WTC11 (cell line): ENCODE measurements at regions not wholly inside any gene's neighbourhood (a gene's known extent, or its start where the extent isn't known, plus 50 kb on each side); places are given as distances from the start of the nearest gene placed in this dataset.

ENCODE experiments used
- ATAC-seq: fragments of 200-7000 bp; cut with Tn5 transposase; 2 replicates; pipeline ENCODE4 v1.10.0; 2021; ENCODE audit warnings: mild to moderate bottlenecking, moderate library complexity
- CTCF ChIA-PET: fragments of 300-600 bp; sonication (Branson Sonifier 250); formaldehyde crosslinking; loops from one replicate; lab custom pipeline; 2021; ENCODE audit warnings: antibody characterized with exemption; lab: Charles Lee
- POLR2A ChIA-PET: fragments of 350-600 bp; sonication (Branson Sonifier 250); formaldehyde crosslinking; loops from one replicate; lab custom pipeline; 2021; ENCODE audit warnings: antibody characterized with exemption; lab: Charles Lee
- DNase-seq: peaks from one replicate; pipeline ENCODE4 v3.0.0; 2021; ENCODE audit warnings: low spot score
- H3K27ac Mint-ChIP-seq: 2 replicates; pipeline ENCODE4 v1.8.0; 2021; ENCODE audit warnings: mixed read lengths
- H3K27me3 Mint-ChIP-seq: 2 replicates; pipeline ENCODE4 v1.8.0; 2021; ENCODE audit warnings: low read depth, mild to moderate bottlenecking, moderate library complexity, mixed read lengths
- H3K36me3 Mint-ChIP-seq: 2 replicates; pipeline ENCODE4 v1.8.0; 2021; ENCODE audit warnings: mixed read lengths
- H3K4me1 Mint-ChIP-seq: 2 replicates; pipeline ENCODE4 v1.8.0; 2022; ENCODE audit warnings: mixed read lengths
- H3K4me3 Mint-ChIP-seq: 2 replicates; pipeline ENCODE4 v1.8.0; 2021; ENCODE audit warnings: mild to moderate bottlenecking, moderate library complexity, mixed read lengths
- H3K9me3 Mint-ChIP-seq: 2 replicates; pipeline ENCODE4 v1.8.0; 2021; ENCODE audit warnings: mixed read lengths
- ATF2 ChIP-seq: sonication (generic); formaldehyde crosslinking; IDR thresholded peaks from 2 replicates; pipeline ENCODE4 v1.8.1; 2022; ENCODE audit warnings: low read depth, missing genetic modification reagents, borderline replicate concordance
- CDX4 ChIP-seq: fragments of 250-450 bp; sonication (Bioruptor Pico); IDR thresholded peaks from 2 replicates; pipeline ENCODE4 v1.9.0; 2021; ENCODE audit warnings: moderate library complexity, mild to moderate bottlenecking, inconsistent platforms, borderline replicate concordance
- CTCF ChIP-seq: fragments of 200-600 bp; IDR thresholded peaks from 2 replicates; pipeline ENCODE4 v1.8.0; 2022; ENCODE audit warnings: antibody characterized with exemption
- E2F4 ChIP-seq: sonication (generic); formaldehyde crosslinking; IDR thresholded peaks from 2 replicates; pipeline ENCODE4 v1.8.1; 2022; ENCODE audit warnings: low read depth, mild to moderate bottlenecking, moderate library complexity, missing genetic modification reagents, borderline replicate concordance
- EMX1 ChIP-seq: fragments of 250-450 bp; sonication (Bioruptor Pico); IDR thresholded peaks from 2 replicates; pipeline ENCODE4 v1.8.0; 2021; ENCODE audit warnings: mild to moderate bottlenecking
- FOXP4 ChIP-seq: sonication (generic); formaldehyde crosslinking; IDR thresholded peaks from 2 replicates; pipeline ENCODE4 v1.8.0; 2022; ENCODE audit warnings: mild to moderate bottlenecking, missing genetic modification reagents
- HMGXB4 ChIP-seq: sonication (generic); formaldehyde crosslinking; IDR thresholded peaks from 2 replicates; pipeline ENCODE4 v1.8.1; 2023; ENCODE audit warnings: mild to moderate bottlenecking, moderate library complexity, missing genetic modification reagents
- KAT7 ChIP-seq: sonication (generic); formaldehyde crosslinking; IDR thresholded peaks from 2 replicates; pipeline ENCODE4 v1.8.1; 2023; ENCODE audit warnings: missing genetic modification reagents, mild to moderate bottlenecking, borderline replicate concordance
- NR1H2 ChIP-seq: sonication (generic); formaldehyde crosslinking; IDR thresholded peaks from 2 replicates; pipeline ENCODE4 v1.9.0; 2021; ENCODE audit warnings: mild to moderate bottlenecking, moderate library complexity, missing genetic modification reagents
- PRRX2 ChIP-seq: fragments of 250-450 bp; sonication (Bioruptor Pico); IDR thresholded peaks from 2 replicates; pipeline ENCODE4 v1.8.0; 2021; ENCODE audit warnings: mild to moderate bottlenecking
- RORB ChIP-seq: fragments of 250-450 bp; sonication (Bioruptor Pico); IDR thresholded peaks from 2 replicates; pipeline ENCODE4 v1.9.0; 2021; ENCODE audit warnings: mild to moderate bottlenecking
- SMAD4 ChIP-seq: sonication (generic); formaldehyde crosslinking; IDR thresholded peaks from 2 replicates; pipeline ENCODE4 v1.8.0; 2022; ENCODE audit warnings: mild to moderate bottlenecking, missing genetic modification reagents
- SP1 ChIP-seq: sonication (generic); formaldehyde crosslinking; conservative IDR thresholded peaks from 2 replicates; pipeline ENCODE4 v1.8.1; 2022; ENCODE audit warnings: missing genetic modification reagents
- TCF7 ChIP-seq: sonication (generic); formaldehyde crosslinking; IDR thresholded peaks from 2 replicates; pipeline ENCODE4 v1.8.0; 2022; ENCODE audit warnings: mild to moderate bottlenecking, low read depth, missing genetic modification reagents, moderate library complexity
- ZNF219 ChIP-seq: sonication (generic); formaldehyde crosslinking; IDR thresholded peaks from 2 replicates; pipeline ENCODE4 v1.8.0; 2023; ENCODE audit warnings: missing genetic modification reagents, mild to moderate bottlenecking, borderline replicate concordance
- ZNF317 ChIP-seq: sonication (generic); formaldehyde crosslinking; IDR thresholded peaks from 2 replicates; pipeline ENCODE4 v1.8.1; 2023; ENCODE audit warnings: low read depth, mild to moderate bottlenecking, moderate library complexity, missing genetic modification reagents, borderline replicate concordance
- ZNF416 ChIP-seq: fragments of 250-450 bp; sonication (Bioruptor Pico); IDR thresholded peaks from 2 replicates; pipeline ENCODE4 v1.9.0; 2021; ENCODE audit warnings: mild to moderate bottlenecking, inconsistent platforms

- TF ChIP-seq HMGXB4 (CRISPR knock-in tag) (no peak), CTCF (no peak), SMAD4 (CRISPR knock-in tag) (no peak), TCF7 (no peak), SP1 (CRISPR knock-in tag) (no peak), ZNF416 (no peak), FOXP4 (CRISPR knock-in tag) (no peak), ZNF219 (CRISPR knock-in tag) (no peak)
- TF ChIP-seq, all 79 proteins: peak for 0
Measured at GRCh38 chr1:22339237-22339636, 112.4 kb upstream of the ZBTB40 start (continued).

GRCh38 chr1:22340066-22340465 lies 111.6 kb upstream of the ZBTB40 start:
- CTCF ChIA-PET: no interaction called here
- ATAC-seq: no peak
- Mint-ChIP-seq H3K27me3 (peaks cover 4% of the 10 kb centered on the region; the same call in 1 of the 2 replicates), H3K36me3 (no peaks in the 10 kb centered on the region), H3K27ac (no peak overlapping the region)
- POLR2A ChIA-PET: no interaction called here
- DNase-seq: no peak
- TF ChIP-seq CDX4 (CRISPR knock-in tag) (no peak), RORB (CRISPR knock-in tag) (no peak)
- TF ChIP-seq, all 79 proteins: peak for 0
- Mint-ChIP-seq H3K9me3 (no peaks in the 10 kb centered on the region), H3K4me3 (no peak overlapping the region), H3K4me1 (peaks cover 11% of the 10 kb centered on the region)

- no peak for TF ChIP-seq PRRX2 (CRISPR knock-in tag)
- TF ChIP-seq NR1H2 (CRISPR knock-in tag): no peak
- no peak for TF ChIP-seq ATF2 (CRISPR knock-in tag)
- no peak for TF ChIP-seq E2F4 (CRISPR knock-in tag)
- TF ChIP-seq EMX1: no peak
- no peak for TF ChIP-seq ZNF317 (CRISPR knock-in tag)
- no peak for TF ChIP-seq SMAD4 (CRISPR knock-in tag)
- no peak for TF ChIP-seq KAT7 (CRISPR knock-in tag)
- TF ChIP-seq, all 79 proteins: peak for 0
- Mint-ChIP-seq H3K4me1 (peaks cover 11% of the 10 kb centered on the region), H3K27me3 (peaks cover 4% of the 10 kb centered on the region; the same call in 1 of the 2 replicates), H3K36me3 (no peaks in the 10 kb centered on the region), H3K4me3 (no peak overlapping the region), H3K27ac (no peak overlapping the region), H3K9me3 (no peaks in the 10 kb centered on the region)
- no peak for ATAC-seq
- no peak for DNase-seq
- POLR2A ChIA-PET: no interaction called here
- CTCF ChIA-PET: no interaction called here
Measured at GRCh38 chr1:22340873-22341272, 110.8 kb upstream of the ZBTB40 start.
